GM20000 (cell line): ENCODE measurements at regions not wholly inside any gene's neighbourhood (a gene's known extent, or its start where the extent isn't known, plus 50 kb on each side); places are given as distances from the start of the nearest gene placed in this dataset.

ENCODE experiments used
- DNase-seq: peaks from one replicate; pipeline ENCODE4 v3.0.0; 2012; ENCODE audit warnings: low spot score
- TF ChIP-seq, protein P1 (sequence below): IDR thresholded peaks from 2 replicates; pipeline ENCODE4 v1.5.1; 2012; ENCODE audit warnings: mild to moderate bottlenecking, control low read depth; ENCODE audit errors: extremely low read depth, missing control alignments

DNA sequence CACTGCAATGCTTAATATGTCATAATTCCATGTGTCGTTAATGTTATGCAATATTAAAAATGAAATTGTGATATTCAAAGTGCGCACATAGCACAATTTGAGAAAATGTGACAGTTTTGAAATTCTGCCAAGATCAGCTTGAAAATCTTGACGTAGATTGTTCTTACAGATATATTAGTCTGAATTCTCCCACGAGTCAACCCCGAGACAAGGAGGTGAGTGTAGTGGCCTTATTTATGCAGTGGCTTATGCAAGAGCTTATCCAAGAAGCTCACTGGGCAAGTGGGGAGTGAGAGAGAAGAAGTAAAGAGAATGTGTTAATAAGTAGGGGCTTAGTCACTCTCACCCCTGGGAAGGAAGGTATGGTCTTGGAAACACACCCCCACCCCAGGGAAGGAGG, 286.1 kb upstream of the STS start:
- TF ChIP-seq, protein P1, sequence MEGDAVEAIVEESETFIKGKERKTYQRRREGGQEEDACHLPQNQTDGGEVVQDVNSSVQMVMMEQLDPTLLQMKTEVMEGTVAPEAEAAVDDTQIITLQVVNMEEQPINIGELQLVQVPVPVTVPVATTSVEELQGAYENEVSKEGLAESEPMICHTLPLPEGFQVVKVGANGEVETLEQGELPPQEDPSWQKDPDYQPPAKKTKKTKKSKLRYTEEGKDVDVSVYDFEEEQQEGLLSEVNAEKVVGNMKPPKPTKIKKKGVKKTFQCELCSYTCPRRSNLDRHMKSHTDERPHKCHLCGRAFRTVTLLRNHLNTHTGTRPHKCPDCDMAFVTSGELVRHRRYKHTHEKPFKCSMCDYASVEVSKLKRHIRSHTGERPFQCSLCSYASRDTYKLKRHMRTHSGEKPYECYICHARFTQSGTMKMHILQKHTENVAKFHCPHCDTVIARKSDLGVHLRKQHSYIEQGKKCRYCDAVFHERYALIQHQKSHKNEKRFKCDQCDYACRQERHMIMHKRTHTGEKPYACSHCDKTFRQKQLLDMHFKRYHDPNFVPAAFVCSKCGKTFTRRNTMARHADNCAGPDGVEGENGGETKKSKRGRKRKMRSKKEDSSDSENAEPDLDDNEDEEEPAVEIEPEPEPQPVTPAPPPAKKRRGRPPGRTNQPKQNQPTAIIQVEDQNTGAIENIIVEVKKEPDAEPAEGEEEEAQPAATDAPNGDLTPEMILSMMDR, result no peak
- DNase-seq, result no peak

DNA sequence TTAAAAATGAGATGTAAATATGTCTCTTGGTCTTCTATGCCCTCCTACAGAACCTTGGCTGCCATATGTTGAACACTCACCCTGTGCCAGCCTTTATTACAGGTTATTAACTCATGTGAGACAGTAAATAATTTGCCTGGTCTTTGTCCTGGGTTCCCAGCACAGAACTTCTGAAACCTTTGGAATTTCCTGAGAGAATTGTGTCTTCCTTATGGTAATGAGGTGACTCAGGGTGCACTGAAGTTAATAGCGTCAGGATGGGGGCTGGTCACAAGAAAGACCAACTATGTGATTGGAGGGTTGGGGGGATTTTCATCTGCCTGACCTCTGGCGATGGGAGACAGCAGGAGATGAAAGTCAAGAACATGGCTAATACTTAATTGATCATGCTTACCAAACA, 289.8 kb upstream of the STS start:
- TF ChIP-seq, protein P1, result no peak
- DNase-seq, result no peak

DNA sequence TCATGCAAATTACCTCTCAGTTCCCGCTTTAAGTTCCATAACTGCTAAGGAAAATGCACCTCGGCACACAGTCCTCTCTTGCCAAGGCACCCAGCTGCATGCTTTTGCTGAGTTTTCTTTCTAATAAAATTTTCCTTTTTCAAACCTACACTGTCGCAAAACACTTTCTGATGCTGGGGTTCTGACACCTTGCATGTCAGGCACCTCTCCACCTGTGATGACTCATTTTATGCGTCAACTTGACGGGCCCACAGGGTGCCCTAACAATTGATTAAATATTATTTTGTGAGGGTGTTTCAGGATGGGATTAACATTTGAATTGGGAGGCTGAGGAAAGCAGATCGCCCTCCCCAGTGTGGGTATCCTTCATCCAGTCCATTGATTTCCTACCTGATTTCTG, 291.0 kb upstream of the STS start:
- no peak for DNase-seq
- TF ChIP-seq, protein P1, result no peak

DNA sequence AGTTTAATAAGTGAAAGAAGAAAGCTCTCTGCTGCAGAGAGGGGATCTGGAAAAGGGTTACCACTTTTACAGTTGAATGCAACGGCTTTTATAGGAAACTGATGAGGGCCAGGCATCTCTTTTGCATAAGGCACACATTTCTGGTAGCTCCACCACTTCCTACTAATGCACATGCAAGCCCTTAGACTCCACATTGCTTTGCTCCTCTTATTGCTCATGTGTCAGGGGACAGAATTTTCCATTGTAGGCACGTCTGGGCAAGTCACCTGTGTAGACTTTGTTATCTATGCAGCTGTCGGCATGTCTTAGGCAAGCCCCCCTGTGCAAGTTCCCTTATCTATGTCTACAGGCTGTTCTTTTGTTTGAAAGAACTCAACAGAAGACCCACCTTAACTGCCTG, 294.6 kb upstream of the STS start:
- TF ChIP-seq, protein P1, result no peak
- DNase-seq, result no peak

DNA sequence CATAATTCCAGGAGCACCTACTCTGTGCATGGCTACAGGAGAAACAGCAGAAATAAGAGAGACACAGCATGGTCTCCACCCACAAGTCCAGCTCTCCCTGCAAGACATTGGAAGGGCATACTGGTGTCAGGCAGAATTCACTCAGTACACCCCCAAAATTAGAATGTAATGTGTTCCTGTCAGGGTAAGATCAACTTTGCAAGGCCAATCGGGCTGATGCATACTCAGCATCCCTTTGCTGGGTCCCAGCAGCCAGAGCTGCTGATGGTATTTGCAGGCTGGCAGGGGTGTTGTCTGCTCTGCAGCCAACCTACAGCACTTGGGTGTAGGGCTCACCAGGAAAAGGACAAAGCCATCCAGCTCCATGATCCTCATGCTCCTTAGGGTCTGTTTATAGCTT, 295.4 kb upstream of the STS start:
- no peak for DNase-seq
- TF ChIP-seq, protein P1, result no peak

DNA sequence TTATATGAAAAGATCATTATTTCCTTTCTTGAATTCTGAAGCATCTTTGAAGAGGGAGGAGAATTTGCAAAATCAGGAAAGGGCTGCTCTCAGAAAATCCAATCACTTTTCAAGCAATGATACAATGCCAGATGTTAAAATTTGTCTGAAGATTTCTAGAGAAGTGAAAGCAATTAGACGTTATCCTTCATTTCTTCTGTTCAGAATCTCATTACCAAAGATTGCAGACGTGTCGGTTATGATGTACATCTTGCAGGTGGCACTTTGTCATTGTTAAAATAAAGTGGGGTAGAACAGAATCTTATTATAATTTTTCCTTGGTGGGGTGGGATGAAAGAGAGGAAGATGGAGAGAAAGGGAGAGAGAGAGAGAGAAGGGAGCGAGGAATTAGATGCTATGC, 296.4 kb upstream of the STS start:
- DNase-seq, result no peak
- TF ChIP-seq, protein P1, result no peak

DNA sequence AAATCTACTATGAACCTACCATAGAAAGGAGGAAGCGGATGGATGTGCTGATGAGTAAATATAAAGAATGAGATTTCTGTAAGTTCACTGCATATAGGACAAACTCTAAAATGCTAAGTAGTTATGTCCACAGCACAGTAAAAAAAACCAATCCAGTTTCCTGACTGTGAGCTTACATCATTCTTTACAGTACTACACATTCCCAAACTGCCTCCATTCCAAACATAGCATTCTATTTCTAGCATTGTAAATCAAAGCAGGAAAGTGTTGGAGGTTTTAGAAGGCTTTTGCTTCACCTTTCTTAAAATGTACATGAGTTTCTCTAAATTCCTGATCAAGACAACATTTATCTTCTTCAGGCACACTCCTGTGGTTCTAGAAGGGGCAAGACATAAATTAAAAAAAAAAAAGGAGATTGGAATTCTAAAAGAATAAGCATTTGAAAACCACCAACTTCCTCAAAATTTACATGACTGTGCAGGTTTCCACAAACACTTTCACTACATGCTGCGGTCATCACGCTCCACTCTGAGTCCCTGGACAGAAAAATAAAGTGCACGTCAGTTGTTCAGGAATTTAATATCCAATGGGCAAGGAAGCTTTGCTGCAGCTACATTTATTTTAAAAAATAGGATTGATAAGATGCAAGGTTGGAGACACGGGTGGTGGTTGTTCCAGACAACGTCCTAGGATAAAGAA, 297.6 kb upstream of the STS start:
- TF ChIP-seq, protein P1, result no peak
- no peak for DNase-seq
